Keratinocyte (primary cell): ENCODE measurements at regions not wholly inside any gene's neighbourhood (a gene's known extent, or its start where the extent isn't known, plus 50 kb on each side); places are given as distances from the start of the nearest gene placed in this dataset.

ENCODE experiments used
- DNase-seq: peaks from one replicate; pipeline ENCODE4 v3.0.0-alpha.2; 2011; ENCODE audit warnings: low read depth, missing footprints, low spot score
- FAIRE-seq: peaks from 2 replicates; lab custom pipeline; 2011; peaks lifted over from hg19 to GRCh38; lab: Jason Lieb, UNC
- H2AFZ ChIP-seq: 2 replicates; pipeline ENCODE4 v1.6.0; 2012; ENCODE audit warnings: low read length, control low read depth, inconsistent platforms; ENCODE audit not compliant: control insufficient read depth
- H3K27ac ChIP-seq: 2 replicates; pipeline ENCODE4 v1.5.1; 2011; ENCODE audit warnings: low read length; ENCODE audit not compliant: control insufficient read depth, insufficient read depth
- H3K27me3 ChIP-seq: 3 replicates; pipeline ENCODE4 v1.6.0; 2011; ENCODE audit warnings: low read length; ENCODE audit not compliant: control insufficient read depth, insufficient read depth; ENCODE audit errors: extremely low read depth
- H3K36me3 ChIP-seq, 2 experiments: 2 replicates in 1 of 2; 3 replicates in 1 of 2; pipeline ENCODE4 v1.5.1; 2011; ENCODE audit warnings: low read length in 2 of 2, mild to moderate bottlenecking in 1 of 2; ENCODE audit not compliant: control insufficient read depth in 2 of 2, insufficient read depth in 2 of 2; ENCODE audit errors: extremely low read depth in 1 of 2
- H3K4me1 ChIP-seq: 3 replicates; pipeline ENCODE4 v1.5.1; 2011; ENCODE audit warnings: low read length; ENCODE audit not compliant: control insufficient read depth, insufficient read depth; ENCODE audit errors: extremely low read depth
- H3K4me2 ChIP-seq: 3 replicates; pipeline ENCODE4 v1.6.0; 2011; ENCODE audit warnings: low read depth, low read length; ENCODE audit not compliant: control insufficient read depth, insufficient read depth; ENCODE audit errors: extremely low read depth
- H3K4me3 ChIP-seq, 3 experiments: fragments of 200-600 bp in 1 of 3; sonication (generic) in 1 of 3; 2 replicates in 2 of 3; 3 replicates in 1 of 3; pipeline ENCODE4 v1.5.1; 2011 to 2016; ENCODE audit warnings: low read length in 3 of 3, mild to moderate bottlenecking in 3 of 3, control low read depth in 2 of 3, inconsistent platforms in 1 of 3, low read depth in 1 of 3, mixed read lengths in 1 of 3, mixed run types in 1 of 3, moderate library complexity in 1 of 3; ENCODE audit not compliant: control insufficient read depth in 2 of 3, insufficient read depth in 2 of 3; ENCODE audit errors: extremely low read depth in 1 of 3
- H3K79me2 ChIP-seq: 2 replicates; pipeline ENCODE4 v1.6.0; 2012; ENCODE audit warnings: low read length; ENCODE audit not compliant: control insufficient read depth, insufficient read depth
- H3K9ac ChIP-seq: 3 replicates; pipeline ENCODE4 v1.6.0; 2011; ENCODE audit warnings: low read length; ENCODE audit not compliant: control insufficient read depth, insufficient read depth; ENCODE audit errors: extremely low read depth
- H3K9me1 ChIP-seq: 3 replicates; pipeline ENCODE4 v1.6.0; 2011; ENCODE audit warnings: low read length; ENCODE audit not compliant: control insufficient read depth, insufficient read depth; ENCODE audit errors: extremely low read depth
- H3K9me3 ChIP-seq: 2 replicates; pipeline ENCODE4 v1.5.1; 2012; ENCODE audit warnings: low read depth, low read length; ENCODE audit not compliant: control insufficient read depth
- H4K20me1 ChIP-seq: 3 replicates; pipeline ENCODE4 v1.6.0; 2011; ENCODE audit warnings: low read length; ENCODE audit not compliant: control insufficient read depth, insufficient read depth; ENCODE audit errors: extremely low read depth
- EZH2 ChIP-seq: IDR thresholded peaks from one replicate; pipeline ENCODE4 v1.6.1; 2012; ENCODE audit warnings: inconsistent platforms, mild to moderate bottlenecking, low read length, moderate library complexity
- dilution Hi-C: fragments of 300-500 bp; cut with MboI; formaldehyde crosslinking; loops from one replicate; pipeline ENCODE4 v1.7.0; 2020; ENCODE audit warnings: low sequenced_read_pairs; ENCODE audit not compliant: extremely low pct_ligation_motif_present
- TF ChIP-seq, protein P1 (sequence below), 3 experiments: IDR thresholded peaks in 1 of 3; conservative IDR thresholded peaks in 1 of 3; optimal IDR thresholded peaks in 1 of 3; 2 replicates in 2 of 3; 3 replicates in 1 of 3; pipeline versions ENCODE3 to v1.5.1; 2011; ENCODE audit warnings: low read length in 3 of 3, mild to moderate bottlenecking in 3 of 3, moderate library complexity in 2 of 3, control low read depth in 1 of 3, inconsistent platforms in 1 of 3; ENCODE audit not compliant: insufficient read depth in 2 of 3; ENCODE audit errors: extremely low read depth in 1 of 3

DNA sequence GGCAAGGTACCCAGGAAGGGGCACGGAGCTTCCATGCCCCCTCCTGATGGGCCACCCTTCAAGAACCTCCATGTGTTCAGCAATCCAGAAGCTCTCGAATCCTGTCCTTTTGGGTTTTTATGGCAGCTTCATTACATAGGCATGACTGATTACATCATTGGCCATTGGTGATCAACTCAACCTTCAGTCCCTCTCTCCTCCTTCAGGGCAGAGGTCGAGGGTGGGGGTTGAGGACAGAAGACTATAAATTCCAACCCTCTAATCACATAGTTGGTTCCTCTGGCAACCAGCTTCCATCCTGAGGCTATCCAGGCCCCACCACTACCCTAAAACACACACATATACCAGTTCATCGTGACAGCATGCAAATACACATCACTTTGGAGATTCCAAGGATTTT lies 135.7 kb downstream of the ZNF281 start:
- Histone ChIP-seq H3K9ac (no peak overlapping the region), H3K9me1 (no peaks in the 10 kb centered on the region), H3K4me2 (no peak overlapping the region), H3K79me2 (no peaks in the 10 kb centered on the region), H3K4me3 (no peak overlapping the region), H4K20me1 (no peaks in the 10 kb centered on the region), H3K36me3 (no peaks in the 10 kb centered on the region), H3K27me3 (no peaks in the 10 kb centered on the region), H3K27ac (no peak overlapping the region), H2AFZ (no peak overlapping the region), H3K9me3 (no peaks in the 10 kb centered on the region), H3K4me1 (no peaks in the 10 kb centered on the region)
- TF ChIP-seq, protein P1, sequence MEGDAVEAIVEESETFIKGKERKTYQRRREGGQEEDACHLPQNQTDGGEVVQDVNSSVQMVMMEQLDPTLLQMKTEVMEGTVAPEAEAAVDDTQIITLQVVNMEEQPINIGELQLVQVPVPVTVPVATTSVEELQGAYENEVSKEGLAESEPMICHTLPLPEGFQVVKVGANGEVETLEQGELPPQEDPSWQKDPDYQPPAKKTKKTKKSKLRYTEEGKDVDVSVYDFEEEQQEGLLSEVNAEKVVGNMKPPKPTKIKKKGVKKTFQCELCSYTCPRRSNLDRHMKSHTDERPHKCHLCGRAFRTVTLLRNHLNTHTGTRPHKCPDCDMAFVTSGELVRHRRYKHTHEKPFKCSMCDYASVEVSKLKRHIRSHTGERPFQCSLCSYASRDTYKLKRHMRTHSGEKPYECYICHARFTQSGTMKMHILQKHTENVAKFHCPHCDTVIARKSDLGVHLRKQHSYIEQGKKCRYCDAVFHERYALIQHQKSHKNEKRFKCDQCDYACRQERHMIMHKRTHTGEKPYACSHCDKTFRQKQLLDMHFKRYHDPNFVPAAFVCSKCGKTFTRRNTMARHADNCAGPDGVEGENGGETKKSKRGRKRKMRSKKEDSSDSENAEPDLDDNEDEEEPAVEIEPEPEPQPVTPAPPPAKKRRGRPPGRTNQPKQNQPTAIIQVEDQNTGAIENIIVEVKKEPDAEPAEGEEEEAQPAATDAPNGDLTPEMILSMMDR (optimal IDR thresholded peaks at IDR 0.05 in 1 of 3, IDR thresholded peaks at IDR 0.05 in 1 of 3, conservative IDR thresholded peaks at IDR 0.05 in 1 of 3; ENCODE audit: extremely low read depth in 1 of 3, insufficient read depth in 2 of 3, low read length in 3 of 3): no peak
- no peak for TF ChIP-seq EZH2
- FAIRE-seq (no peak), DNase-seq (no peak)
- dilution Hi-C loops: no loop called here

DNA sequence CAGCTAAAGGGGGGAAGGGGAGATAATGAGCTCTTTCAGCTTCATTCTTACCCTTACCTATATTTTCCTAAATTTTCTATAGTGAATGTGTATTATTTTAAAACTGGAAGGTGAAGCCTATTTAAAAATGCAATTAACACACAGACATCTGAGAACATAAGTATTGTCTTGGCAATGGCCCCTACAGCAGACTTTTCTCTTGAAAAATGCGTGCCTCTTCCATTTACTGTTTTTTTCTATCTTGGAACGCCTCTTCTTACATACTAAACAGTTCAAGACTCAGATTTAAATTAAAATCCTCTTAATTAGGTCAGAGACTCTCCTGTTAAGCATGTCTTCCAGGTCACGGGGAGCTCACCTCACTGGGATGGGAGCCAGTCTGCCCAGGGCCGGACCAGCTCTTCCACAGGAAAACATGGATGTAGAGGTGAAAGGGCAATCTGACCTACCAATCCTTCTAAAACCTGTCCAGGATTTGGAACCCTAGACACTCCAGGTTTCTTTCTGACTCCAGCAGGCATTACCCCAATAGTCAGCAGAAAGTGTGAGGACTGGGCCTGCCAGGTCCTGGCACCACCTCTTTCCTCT lies 137.3 kb downstream of the ZNF281 start:
- no peak overlapping the region for H3K4me3 ChIP-seq
- dilution Hi-C loops: no loop called here
- H2AFZ ChIP-seq: no peak overlapping the region
- no peaks in the 10 kb centered on the region for H3K27me3 ChIP-seq
- TF ChIP-seq, protein P1 (optimal IDR thresholded peaks at IDR 0.05 in 1 of 3, IDR thresholded peaks at IDR 0.05 in 1 of 3, conservative IDR thresholded peaks at IDR 0.05 in 1 of 3; ENCODE audit: extremely low read depth in 1 of 3, insufficient read depth in 2 of 3, low read length in 3 of 3): no peak
- TF ChIP-seq EZH2: no peak
- no peaks in the 10 kb centered on the region for H4K20me1 ChIP-seq
- H3K9ac ChIP-seq: no peak overlapping the region
- H3K79me2 ChIP-seq: no peaks in the 10 kb centered on the region
- FAIRE-seq (no peak), DNase-seq (no peak)
- no peaks in the 10 kb centered on the region for H3K9me3 ChIP-seq
- H3K9me1 ChIP-seq: no peaks in the 10 kb centered on the region
- no peak overlapping the region for H3K27ac ChIP-seq
- no peak overlapping the region for H3K4me2 ChIP-seq
- H3K36me3 ChIP-seq: no peaks in the 10 kb centered on the region
- no peaks in the 10 kb centered on the region for H3K4me1 ChIP-seq
